ENCODE measurements at regions not wholly inside any gene's neighbourhood (a gene's known extent, or its start where the extent isn't known, plus 50 kb on each side); places are given as distances from the start of the nearest gene placed in this dataset.
A peak's percentile ranks its signal among the peaks of the same experiment; 100 is the strongest.

DNA sequence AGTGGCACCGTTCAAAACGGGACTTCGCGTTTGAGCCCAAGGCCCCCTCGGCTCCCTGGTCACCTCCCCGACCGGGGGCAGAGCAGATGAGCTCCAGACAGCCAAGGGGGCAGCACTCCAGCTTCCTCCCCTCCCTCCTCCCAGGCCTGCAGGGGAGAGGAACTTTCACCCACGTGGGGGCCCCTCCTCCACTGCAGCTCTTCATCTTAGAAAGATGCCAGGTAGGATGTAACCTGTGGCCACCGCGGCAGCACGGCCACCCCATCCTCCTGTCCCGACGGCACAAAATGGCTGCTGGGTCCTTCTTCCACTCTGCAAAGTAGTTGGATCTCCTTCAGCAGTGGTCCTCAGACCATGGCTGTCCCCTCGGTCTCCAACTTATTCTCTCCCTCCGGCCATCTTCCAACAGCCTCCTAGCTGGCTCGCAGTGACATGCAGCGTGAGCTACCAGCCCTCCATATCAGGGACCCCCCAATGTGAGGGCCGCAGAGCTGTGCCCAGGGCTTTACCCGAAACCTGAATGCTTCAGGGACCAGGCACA, 94.5 kb upstream of the ID2 start:
- Histone ChIP-seq H3K4me2 (replicated peaks; ENCODE audit: extremely low read depth, low read length, poor library complexity, severe bottlenecking) (no peak overlapping the region), H3K27me3 (ENCODE audit: control insufficient read depth in 2 of 2, insufficient read depth in 2 of 2, low read length in 2 of 2) (no peaks in the 10 kb centered on the region), H3K9ac (ENCODE audit: insufficient read depth, low read length, poor library complexity, severe bottlenecking) (no peak overlapping the region), H3K9me3 (replicated peaks in 1 of 2; ENCODE audit: control insufficient read depth in 1 of 2, insufficient read depth in 1 of 2, low read length in 2 of 2) (no peaks in the 10 kb centered on the region), H3K27ac (ENCODE audit: low read depth in 1 of 2, low read length in 2 of 2) (no peak overlapping the region), H3K4me1 (ENCODE audit: control insufficient read depth in 1 of 2, insufficient read depth in 2 of 2, low read length in 2 of 2) (peaks cover 21 to 31% of the 10 kb centered on the region in 2 donors), H3K79me2 (ENCODE audit: insufficient read depth, low read length) (no peaks in the 10 kb centered on the region), H3K36me3 (replicated peaks in 1 of 2; ENCODE audit: control insufficient read depth in 1 of 2, insufficient read depth in 2 of 2, low read length in 2 of 2) (no peaks in the 10 kb centered on the region), H3K4me3 (replicated peaks in 1 of 3; ENCODE audit: low read depth in 2 of 3, low read length in 3 of 3) (no peak overlapping the region), H4K20me1 (ENCODE audit: insufficient read depth, low read length) (no peaks in the 10 kb centered on the region), H2AFZ (ENCODE audit: insufficient read depth, low read depth, low read length, poor library complexity, severe bottlenecking) (no peak overlapping the region)
- no peak for DNase-seq
- Mint-ChIP-seq H3K4me1 (peaks cover 28% of the 10 kb centered on the region), H3K4me3 (no peak overlapping the region), H3K9me3 (no peaks in the 10 kb centered on the region), H3K36me3 (no peaks in the 10 kb centered on the region), H3K27me3 (ENCODE audit: low read depth in 3 of 3) (peaks cover 5 to 13% (median 11%) of the 10 kb centered on the region in 3 donors), H3K27ac (no peak overlapping the region)
- WGBS (ENCODE audit: insufficient coverage), result 93% methylated on average over 16 of the region's 19 CpGs
- TF ChIP-seq, protein P1, sequence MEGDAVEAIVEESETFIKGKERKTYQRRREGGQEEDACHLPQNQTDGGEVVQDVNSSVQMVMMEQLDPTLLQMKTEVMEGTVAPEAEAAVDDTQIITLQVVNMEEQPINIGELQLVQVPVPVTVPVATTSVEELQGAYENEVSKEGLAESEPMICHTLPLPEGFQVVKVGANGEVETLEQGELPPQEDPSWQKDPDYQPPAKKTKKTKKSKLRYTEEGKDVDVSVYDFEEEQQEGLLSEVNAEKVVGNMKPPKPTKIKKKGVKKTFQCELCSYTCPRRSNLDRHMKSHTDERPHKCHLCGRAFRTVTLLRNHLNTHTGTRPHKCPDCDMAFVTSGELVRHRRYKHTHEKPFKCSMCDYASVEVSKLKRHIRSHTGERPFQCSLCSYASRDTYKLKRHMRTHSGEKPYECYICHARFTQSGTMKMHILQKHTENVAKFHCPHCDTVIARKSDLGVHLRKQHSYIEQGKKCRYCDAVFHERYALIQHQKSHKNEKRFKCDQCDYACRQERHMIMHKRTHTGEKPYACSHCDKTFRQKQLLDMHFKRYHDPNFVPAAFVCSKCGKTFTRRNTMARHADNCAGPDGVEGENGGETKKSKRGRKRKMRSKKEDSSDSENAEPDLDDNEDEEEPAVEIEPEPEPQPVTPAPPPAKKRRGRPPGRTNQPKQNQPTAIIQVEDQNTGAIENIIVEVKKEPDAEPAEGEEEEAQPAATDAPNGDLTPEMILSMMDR (IDR thresholded peaks at IDR 0.05), result no peak
- intact Hi-C loops (cut with micrococcal nuclease), result no loop called here

DNA sequence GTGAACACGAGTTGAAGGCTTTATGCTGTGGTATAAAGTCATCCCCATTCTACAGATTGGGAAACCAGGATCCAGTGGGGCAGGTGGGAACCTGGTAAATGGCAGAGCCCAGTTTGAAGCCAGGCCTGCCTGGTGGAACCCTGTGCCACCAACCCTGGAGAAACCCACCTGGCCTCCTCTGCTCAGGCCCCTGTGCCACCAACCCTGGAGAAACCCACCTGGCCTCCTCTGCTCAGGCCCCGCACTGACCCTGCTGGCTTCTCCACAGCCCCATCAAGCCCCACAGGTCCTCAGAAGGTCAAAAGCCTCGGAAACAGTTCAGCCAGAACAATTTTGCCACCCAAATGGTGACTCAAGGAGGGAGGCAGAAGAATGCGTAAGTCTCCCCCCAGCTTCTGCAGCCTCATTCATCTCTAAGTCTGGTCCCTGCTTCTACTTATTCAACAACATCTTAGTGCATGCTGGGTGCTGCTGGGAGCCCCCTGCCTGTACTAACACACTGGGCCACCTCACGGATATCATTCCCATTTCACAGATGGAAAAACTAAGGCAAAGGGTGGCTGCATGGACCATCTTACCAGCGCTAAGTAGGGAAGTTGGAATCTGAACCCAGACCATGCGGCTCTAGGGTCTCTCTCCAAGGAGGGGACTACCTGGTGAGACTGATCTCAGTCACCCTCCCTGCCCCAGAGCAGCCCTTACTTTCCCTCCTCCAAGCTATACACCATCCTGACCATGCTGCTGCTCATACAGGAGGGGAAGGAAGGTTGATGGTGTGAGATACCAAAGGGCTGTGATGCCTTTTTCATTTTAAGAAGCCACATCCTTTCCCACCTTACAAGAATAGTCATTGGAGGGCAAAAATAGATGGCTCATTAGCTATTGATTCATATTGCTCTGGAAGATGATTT, 93.7 kb upstream of the ID2 start:
- Histone ChIP-seq H2AFZ (ENCODE audit: insufficient read depth, low read depth, low read length, poor library complexity, severe bottlenecking) (no peak overlapping the region), H3K4me2 (replicated peaks; ENCODE audit: extremely low read depth, low read length, poor library complexity, severe bottlenecking) (no peak overlapping the region), H3K27ac (ENCODE audit: low read depth in 1 of 2, low read length in 2 of 2) (no peak overlapping the region), H3K27me3 (ENCODE audit: control insufficient read depth in 2 of 2, insufficient read depth in 2 of 2, low read length in 2 of 2) (no peaks in the 10 kb centered on the region), H4K20me1 (ENCODE audit: insufficient read depth, low read length) (no peaks in the 10 kb centered on the region), H3K4me3 (replicated peaks in 1 of 3; ENCODE audit: low read depth in 2 of 3, low read length in 3 of 3) (no peak overlapping the region), H3K79me2 (ENCODE audit: insufficient read depth, low read length) (no peaks in the 10 kb centered on the region), H3K36me3 (replicated peaks in 1 of 2; ENCODE audit: control insufficient read depth in 1 of 2, insufficient read depth in 2 of 2, low read length in 2 of 2) (no peaks in the 10 kb centered on the region), H3K9ac (ENCODE audit: insufficient read depth, low read length, poor library complexity, severe bottlenecking) (no peak overlapping the region), H3K9me3 (replicated peaks in 1 of 2; ENCODE audit: control insufficient read depth in 1 of 2, insufficient read depth in 1 of 2, low read length in 2 of 2) (no peaks in the 10 kb centered on the region), H3K4me1 (ENCODE audit: control insufficient read depth in 1 of 2, insufficient read depth in 2 of 2, low read length in 2 of 2) (peaks cover 12 to 24% of the 10 kb centered on the region in 2 donors)
- Mint-ChIP-seq H3K4me3 (no peak overlapping the region), H3K4me1 (peaks cover 19% of the 10 kb centered on the region), H3K9me3 (no peaks in the 10 kb centered on the region), H3K27me3 (ENCODE audit: low read depth in 3 of 3) (peaks cover 5 to 13% (median 13%) of the 10 kb centered on the region in 3 donors), H3K36me3 (no peaks in the 10 kb centered on the region), H3K27ac (peak overlapping the region in 1 of 7 donors; percentile 24)
- TF ChIP-seq, protein P1 (IDR thresholded peaks at IDR 0.05), result no peak
- 94% methylated on average over 4 of the region's 7 CpGs for WGBS (ENCODE audit: insufficient coverage)
- no peak for DNase-seq
- intact Hi-C loops (cut with micrococcal nuclease), result no loop called here

Measured in CD14-positive monocyte (primary cell).